ENCODE measurements at regions not wholly inside any gene's neighbourhood (a gene's known extent, or its start where the extent isn't known, plus 50 kb on each side); places are given as distances from the start of the nearest gene placed in this dataset.

DNA sequence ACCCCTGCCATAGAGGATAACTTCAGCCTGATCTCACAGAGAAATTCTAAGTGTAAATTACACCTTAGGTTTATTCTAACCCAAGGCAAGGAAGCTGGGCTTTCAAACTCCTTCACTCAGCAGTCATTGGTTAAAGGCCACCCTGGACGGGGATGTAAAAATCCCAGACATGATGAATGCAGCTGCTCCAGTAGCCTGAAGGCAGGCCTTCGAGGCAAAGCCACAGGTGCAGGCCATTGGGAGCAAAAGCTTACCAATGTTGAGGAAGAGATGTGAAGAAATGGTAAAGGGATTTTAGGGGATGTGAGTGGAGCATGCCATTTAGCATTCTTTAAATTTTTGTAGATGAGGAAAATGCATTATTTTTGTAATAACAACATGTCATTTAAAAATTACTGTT is 514.4 kb downstream of the XYLT1 start:
- TF ChIP-seq ZNF10 (tag by site-specific recombination; IDR thresholded peaks at IDR 0.05) (no peak), ZNF221 (tag by site-specific recombination; IDR thresholded peaks at IDR 0.05; ENCODE audit: borderline replicate concordance) (no peak), HOXC10 (CRISPR knock-in tag; IDR thresholded peaks at IDR 0.05) (no peak), GFI1B (tag by site-specific recombination; IDR thresholded peaks at IDR 0.05) (no peak), ZNF610 (tag by site-specific recombination; IDR thresholded peaks at IDR 0.05; ENCODE audit: borderline replicate concordance) (no peak), ZNF792 (tag by site-specific recombination; IDR thresholded peaks at IDR 0.05) (no peak), FEZF1 (tag by site-specific recombination; IDR thresholded peaks at IDR 0.05) (no peak), ZBTB20 (tag by site-specific recombination; IDR thresholded peaks at IDR 0.05) (no peak), ZNF571 (tag by site-specific recombination; IDR thresholded peaks at IDR 0.05) (no peak), HOXA7 (CRISPR knock-in tag; IDR thresholded peaks at IDR 0.05; ENCODE audit: borderline replicate concordance) (no peak), ZNF561 (tag by site-specific recombination; IDR thresholded peaks at IDR 0.05; ENCODE audit: borderline replicate concordance) (no peak), TRIM28 (IDR thresholded peaks at IDR 0.05; ENCODE audit: borderline replicate concordance, low read length) (no peak), ZNF501 (tag by site-specific recombination; IDR thresholded peaks at IDR 0.05) (no peak), SCRT1 (tag by site-specific recombination; IDR thresholded peaks at IDR 0.05; ENCODE audit: borderline replicate concordance) (no peak)
- TF ChIP-seq, protein P1, sequence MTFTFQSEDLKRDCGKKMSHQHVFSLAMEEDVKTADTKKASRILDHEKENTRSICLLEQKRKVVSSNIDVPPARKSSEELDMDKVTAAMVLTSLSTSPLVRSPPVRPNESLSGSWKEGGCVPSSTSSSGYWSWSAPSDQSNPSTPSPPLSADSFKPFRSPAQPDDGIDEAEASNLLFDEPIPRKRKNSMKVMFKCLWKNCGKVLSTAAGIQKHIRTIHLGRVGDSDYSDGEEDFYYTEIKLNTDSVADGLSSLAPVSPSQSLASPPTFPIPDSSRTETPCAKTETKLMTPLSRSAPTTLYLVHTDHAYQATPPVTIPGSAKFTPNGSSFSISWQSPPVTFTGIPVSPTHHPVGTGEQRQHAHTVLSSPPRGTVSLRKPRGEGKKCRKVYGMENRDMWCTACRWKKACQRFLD (tag by site-specific recombination; IDR thresholded peaks at IDR 0.05), result no peak
- TF ChIP-seq, protein P2, sequence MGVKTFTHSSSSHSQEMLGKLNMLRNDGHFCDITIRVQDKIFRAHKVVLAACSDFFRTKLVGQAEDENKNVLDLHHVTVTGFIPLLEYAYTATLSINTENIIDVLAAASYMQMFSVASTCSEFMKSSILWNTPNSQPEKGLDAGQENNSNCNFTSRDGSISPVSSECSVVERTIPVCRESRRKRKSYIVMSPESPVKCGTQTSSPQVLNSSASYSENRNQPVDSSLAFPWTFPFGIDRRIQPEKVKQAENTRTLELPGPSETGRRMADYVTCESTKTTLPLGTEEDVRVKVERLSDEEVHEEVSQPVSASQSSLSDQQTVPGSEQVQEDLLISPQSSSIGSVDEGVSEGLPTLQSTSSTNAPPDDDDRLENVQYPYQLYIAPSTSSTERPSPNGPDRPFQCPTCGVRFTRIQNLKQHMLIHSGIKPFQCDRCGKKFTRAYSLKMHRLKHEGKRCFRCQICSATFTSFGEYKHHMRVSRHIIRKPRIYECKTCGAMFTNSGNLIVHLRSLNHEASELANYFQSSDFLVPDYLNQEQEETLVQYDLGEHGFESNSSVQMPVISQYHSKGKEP (tag by site-specific recombination; IDR thresholded peaks at IDR 0.05), result no peak
- Histone ChIP-seq H3K9me3 (ENCODE audit: control insufficient read depth, insufficient read depth, low read depth, low read length) (no peaks in the 10 kb centered on the region), H3K27ac (ENCODE audit: extremely low read depth, low read depth, low read length) (no peak overlapping the region), H3K36me3 (ENCODE audit: control insufficient read depth in 2 of 2, insufficient read depth in 1 of 2, low read length in 2 of 2) (no peaks in the 10 kb centered on the region), H3K4me3 (ENCODE audit: low read depth, low read length) (no peak overlapping the region), H3K4me1 (ENCODE audit: control insufficient read depth, insufficient read depth, low read length) (no peaks in the 10 kb centered on the region)
- CTCF ChIA-PET, result no interaction called here
- POLR2A ChIA-PET, result no interaction called here

DNA sequence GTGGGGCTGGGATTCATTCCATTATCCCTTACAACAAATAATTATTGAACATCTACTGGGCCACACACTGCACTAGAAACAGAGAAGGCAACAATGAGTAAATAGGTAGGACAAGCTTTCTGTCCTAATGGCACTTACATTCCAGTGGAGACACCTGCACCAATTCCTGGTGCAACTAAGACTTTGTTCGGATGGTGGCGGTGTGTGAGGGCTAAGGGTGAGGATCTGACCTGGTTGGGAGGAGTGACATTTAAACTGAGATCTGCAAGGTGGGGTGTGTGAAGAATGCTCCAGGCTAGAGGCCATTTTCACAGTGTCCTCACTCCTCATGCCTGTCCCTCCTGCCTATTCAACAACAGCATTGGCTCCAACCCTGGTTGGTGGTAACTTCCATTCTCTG is 510.0 kb downstream of the XYLT1 start:
- H3K9me3 ChIP-seq (ENCODE audit: control insufficient read depth, insufficient read depth, low read depth, low read length), result no peaks in the 10 kb centered on the region
- H3K27ac ChIP-seq (ENCODE audit: extremely low read depth, low read depth, low read length), result no peak overlapping the region
- H3K4me3 ChIP-seq (ENCODE audit: low read depth, low read length), result no peak overlapping the region
- ChIA-PET POLR2A (no interaction called here), CTCF (no interaction called here)
- no peaks in the 10 kb centered on the region for H3K4me1 ChIP-seq (ENCODE audit: control insufficient read depth, insufficient read depth, low read length)
- TF ChIP-seq SCRT2 (tag by site-specific recombination; IDR thresholded peaks at IDR 0.05), result no peak
- TF ChIP-seq ZNF629 (tag by site-specific recombination; IDR thresholded peaks at IDR 0.05), result no peak
- TF ChIP-seq, protein P3, sequence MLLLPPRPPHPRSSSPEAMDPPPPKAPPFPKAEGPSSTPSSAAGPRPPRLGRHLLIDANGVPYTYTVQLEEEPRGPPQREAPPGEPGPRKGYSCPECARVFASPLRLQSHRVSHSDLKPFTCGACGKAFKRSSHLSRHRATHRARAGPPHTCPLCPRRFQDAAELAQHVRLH (tag by site-specific recombination; IDR thresholded peaks at IDR 0.05), result no peak
- TF ChIP-seq ZFP69B (tag by site-specific recombination; IDR thresholded peaks at IDR 0.05), result no peak
- TF ChIP-seq ZNF626 (tag by site-specific recombination; IDR thresholded peaks at IDR 0.05), result no peak
- H3K36me3 ChIP-seq (ENCODE audit: control insufficient read depth in 2 of 2, insufficient read depth in 1 of 2, low read length in 2 of 2), result no peaks in the 10 kb centered on the region

DNA sequence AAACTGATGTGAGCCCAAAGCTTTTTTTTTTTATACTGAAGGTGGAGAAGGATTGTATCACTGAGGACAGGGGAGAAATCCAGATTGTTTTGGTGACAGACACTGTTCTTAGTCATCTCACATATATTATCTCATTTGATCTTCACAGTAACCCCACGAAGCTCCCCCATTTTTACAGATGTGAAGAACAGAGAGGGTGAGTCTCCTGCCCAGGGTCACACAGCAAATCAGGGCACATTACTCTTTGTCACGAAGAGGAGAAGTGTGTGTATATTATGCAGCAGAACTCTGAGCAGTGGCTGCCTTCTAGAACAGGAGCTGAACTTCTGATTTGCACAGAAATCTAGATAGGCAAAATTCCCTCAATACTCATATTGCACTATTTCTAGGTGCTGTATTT is 504.3 kb downstream of the XYLT1 start:
- H3K36me3 ChIP-seq (ENCODE audit: control insufficient read depth in 2 of 2, insufficient read depth in 1 of 2, low read length in 2 of 2), result no peaks in the 10 kb centered on the region
- H3K4me3 ChIP-seq (ENCODE audit: low read depth, low read length), result no peak overlapping the region
- TF ChIP-seq ZNF768 (tag by site-specific recombination; IDR thresholded peaks at IDR 0.05) (0 out of 2 replicates have a peak, but pooled peaks have one; percentile 26), GLIS2 (tag by site-specific recombination; IDR thresholded peaks at IDR 0.05) (no peak)
- ChIA-PET CTCF (no interaction called here), POLR2A (no interaction called here)
- no peak overlapping the region for H3K27ac ChIP-seq (ENCODE audit: extremely low read depth, low read depth, low read length)
- no peaks in the 10 kb centered on the region for H3K9me3 ChIP-seq (ENCODE audit: control insufficient read depth, insufficient read depth, low read depth, low read length)
- H3K4me1 ChIP-seq (ENCODE audit: control insufficient read depth, insufficient read depth, low read length), result no peaks in the 10 kb centered on the region

Data from HEK293 (cell line).